ENCODE measurements at regions not wholly inside any gene's neighbourhood (a gene's known extent, or its start where the extent isn't known, plus 50 kb on each side); places are given as distances from the start of the nearest gene placed in this dataset.

DNA sequence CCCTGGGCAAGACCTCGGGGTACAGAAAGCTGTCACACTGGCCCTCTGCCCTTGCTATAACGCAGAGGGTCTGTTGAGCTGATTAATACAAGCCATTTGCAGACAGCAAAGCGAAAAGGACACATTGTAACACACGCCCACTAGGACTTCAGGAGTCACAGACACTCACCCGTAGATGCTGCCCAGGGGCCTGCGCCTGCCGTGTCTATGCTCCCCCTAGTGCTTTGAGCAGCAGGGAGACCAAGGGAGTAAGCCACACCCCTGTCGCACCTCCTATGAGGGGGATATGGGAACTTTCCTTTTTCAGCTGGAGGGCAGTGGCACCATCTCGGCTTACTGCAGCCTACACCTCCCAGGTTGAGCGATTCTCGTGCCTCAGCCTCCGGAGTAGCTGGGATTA is 1930.2 kb downstream of the OLFM4 start:
- Histone ChIP-seq H3K36me3 (ENCODE audit: insufficient read depth, low read length) (no peaks in the 10 kb centered on the region), H3K9me2 (ENCODE audit: insufficient read depth, low read length) (no peaks in the 10 kb centered on the region), H3K4me2 (ENCODE audit: low read length) (no peak overlapping the region), H2AFZ (ENCODE audit: low read depth, low read length) (no peak overlapping the region), H3K79me2 (replicated peaks; ENCODE audit: insufficient read depth, low read length) (no peaks in the 10 kb centered on the region), H3K27me3 (ENCODE audit: insufficient read depth, low read depth, low read length) (no peaks in the 10 kb centered on the region), H3K9ac (ENCODE audit: low read length) (no peak overlapping the region), H3K27ac (ENCODE audit: low read length) (no peak overlapping the region), H3K9me3 (ENCODE audit: low read length) (peaks cover 8% of the 10 kb centered on the region), H3K4me3 (ENCODE audit: low read length) (no peak overlapping the region), H3F3A (ENCODE audit: insufficient read depth, low read length, poor library complexity, severe bottlenecking) (no peaks in the 10 kb centered on the region), H4K20me1 (ENCODE audit: insufficient read depth) (no peaks in the 10 kb centered on the region)
- TF ChIP-seq, protein P1, sequence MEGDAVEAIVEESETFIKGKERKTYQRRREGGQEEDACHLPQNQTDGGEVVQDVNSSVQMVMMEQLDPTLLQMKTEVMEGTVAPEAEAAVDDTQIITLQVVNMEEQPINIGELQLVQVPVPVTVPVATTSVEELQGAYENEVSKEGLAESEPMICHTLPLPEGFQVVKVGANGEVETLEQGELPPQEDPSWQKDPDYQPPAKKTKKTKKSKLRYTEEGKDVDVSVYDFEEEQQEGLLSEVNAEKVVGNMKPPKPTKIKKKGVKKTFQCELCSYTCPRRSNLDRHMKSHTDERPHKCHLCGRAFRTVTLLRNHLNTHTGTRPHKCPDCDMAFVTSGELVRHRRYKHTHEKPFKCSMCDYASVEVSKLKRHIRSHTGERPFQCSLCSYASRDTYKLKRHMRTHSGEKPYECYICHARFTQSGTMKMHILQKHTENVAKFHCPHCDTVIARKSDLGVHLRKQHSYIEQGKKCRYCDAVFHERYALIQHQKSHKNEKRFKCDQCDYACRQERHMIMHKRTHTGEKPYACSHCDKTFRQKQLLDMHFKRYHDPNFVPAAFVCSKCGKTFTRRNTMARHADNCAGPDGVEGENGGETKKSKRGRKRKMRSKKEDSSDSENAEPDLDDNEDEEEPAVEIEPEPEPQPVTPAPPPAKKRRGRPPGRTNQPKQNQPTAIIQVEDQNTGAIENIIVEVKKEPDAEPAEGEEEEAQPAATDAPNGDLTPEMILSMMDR (IDR thresholded peaks at IDR 0.05; ENCODE audit: poor library complexity, severe bottlenecking): no peak
- TF ChIP-seq TAF1 (IDR thresholded peaks at IDR 0.05; ENCODE audit: low read depth): no peak

DNA sequence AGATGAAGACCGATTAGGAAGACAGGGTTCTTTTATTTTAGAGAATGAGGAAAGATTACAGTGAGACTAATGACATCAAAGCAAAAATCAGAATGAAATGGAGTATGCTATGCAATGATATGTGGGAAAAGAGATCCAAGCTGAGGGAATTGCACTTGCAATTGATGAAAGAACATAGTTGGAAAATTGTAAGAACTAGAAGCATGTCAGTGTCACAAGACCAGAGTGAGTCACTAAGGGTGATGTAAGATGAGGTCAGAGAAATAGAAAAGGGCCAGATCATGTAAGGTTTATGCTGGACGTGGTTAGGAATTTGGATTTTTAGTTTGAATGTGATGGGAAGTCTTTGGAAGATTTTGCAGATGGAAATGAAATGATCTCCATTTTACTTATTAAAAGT is 1937.3 kb downstream of the OLFM4 start:
- Histone ChIP-seq H3F3A (ENCODE audit: insufficient read depth, low read length, poor library complexity, severe bottlenecking) (no peaks in the 10 kb centered on the region), H3K9ac (ENCODE audit: low read length) (no peak overlapping the region), H2AFZ (ENCODE audit: low read depth, low read length) (no peak overlapping the region), H3K27me3 (ENCODE audit: insufficient read depth, low read depth, low read length) (no peaks in the 10 kb centered on the region), H3K4me2 (ENCODE audit: low read length) (no peak overlapping the region), H3K27ac (ENCODE audit: low read length) (no peak overlapping the region), H3K36me3 (ENCODE audit: insufficient read depth, low read length) (no peaks in the 10 kb centered on the region), H3K79me2 (replicated peaks; ENCODE audit: insufficient read depth, low read length) (no peaks in the 10 kb centered on the region), H3K4me3 (ENCODE audit: low read length) (no peak overlapping the region), H4K20me1 (ENCODE audit: insufficient read depth) (no peaks in the 10 kb centered on the region), H3K9me2 (ENCODE audit: insufficient read depth, low read length) (no peaks in the 10 kb centered on the region), H3K9me3 (ENCODE audit: low read length) (peaks cover 8% of the 10 kb centered on the region)
- TF ChIP-seq, protein P1 (IDR thresholded peaks at IDR 0.05; ENCODE audit: poor library complexity, severe bottlenecking): no peak
- TF ChIP-seq MXI1 (conservative IDR thresholded peaks at IDR 0.05; ENCODE audit: poor library complexity, severe bottlenecking): no peak
- no peak for TF ChIP-seq RAD21 (conservative IDR thresholded peaks at IDR 0.05)
- no peak for TF ChIP-seq POLR2AphosphoS5 (IDR thresholded peaks at IDR 0.05)
- TF ChIP-seq EZH2 (IDR thresholded peaks at IDR 0.05; ENCODE audit: borderline replicate concordance, insufficient read depth, low read length, poor library complexity, severe bottlenecking): no peak
- TF ChIP-seq, protein P2, sequence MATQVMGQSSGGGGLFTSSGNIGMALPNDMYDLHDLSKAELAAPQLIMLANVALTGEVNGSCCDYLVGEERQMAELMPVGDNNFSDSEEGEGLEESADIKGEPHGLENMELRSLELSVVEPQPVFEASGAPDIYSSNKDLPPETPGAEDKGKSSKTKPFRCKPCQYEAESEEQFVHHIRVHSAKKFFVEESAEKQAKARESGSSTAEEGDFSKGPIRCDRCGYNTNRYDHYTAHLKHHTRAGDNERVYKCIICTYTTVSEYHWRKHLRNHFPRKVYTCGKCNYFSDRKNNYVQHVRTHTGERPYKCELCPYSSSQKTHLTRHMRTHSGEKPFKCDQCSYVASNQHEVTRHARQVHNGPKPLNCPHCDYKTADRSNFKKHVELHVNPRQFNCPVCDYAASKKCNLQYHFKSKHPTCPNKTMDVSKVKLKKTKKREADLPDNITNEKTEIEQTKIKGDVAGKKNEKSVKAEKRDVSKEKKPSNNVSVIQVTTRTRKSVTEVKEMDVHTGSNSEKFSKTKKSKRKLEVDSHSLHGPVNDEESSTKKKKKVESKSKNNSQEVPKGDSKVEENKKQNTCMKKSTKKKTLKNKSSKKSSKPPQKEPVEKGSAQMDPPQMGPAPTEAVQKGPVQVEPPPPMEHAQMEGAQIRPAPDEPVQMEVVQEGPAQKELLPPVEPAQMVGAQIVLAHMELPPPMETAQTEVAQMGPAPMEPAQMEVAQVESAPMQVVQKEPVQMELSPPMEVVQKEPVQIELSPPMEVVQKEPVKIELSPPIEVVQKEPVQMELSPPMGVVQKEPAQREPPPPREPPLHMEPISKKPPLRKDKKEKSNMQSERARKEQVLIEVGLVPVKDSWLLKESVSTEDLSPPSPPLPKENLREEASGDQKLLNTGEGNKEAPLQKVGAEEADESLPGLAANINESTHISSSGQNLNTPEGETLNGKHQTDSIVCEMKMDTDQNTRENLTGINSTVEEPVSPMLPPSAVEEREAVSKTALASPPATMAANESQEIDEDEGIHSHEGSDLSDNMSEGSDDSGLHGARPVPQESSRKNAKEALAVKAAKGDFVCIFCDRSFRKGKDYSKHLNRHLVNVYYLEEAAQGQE (IDR thresholded peaks at IDR 0.05; ENCODE audit: borderline replicate concordance): no peak
- no peak for TF ChIP-seq TAF1 (IDR thresholded peaks at IDR 0.05; ENCODE audit: low read depth)
- no peak for TF ChIP-seq SMC3 (conservative IDR thresholded peaks at IDR 0.05; ENCODE audit: poor library complexity)
- no peak for TF ChIP-seq EP300 (conservative IDR thresholded peaks at IDR 0.05; ENCODE audit: poor library complexity, severe bottlenecking)
